Body of pancreas (tissue), 4 donors: ENCODE measurements at regions not wholly inside any gene's neighbourhood (a gene's known extent, or its start where the extent isn't known, plus 50 kb on each side); places are given as distances from the start of the nearest gene placed in this dataset.

ENCODE experiments used
- POLR2A ChIP-seq, 3 donors: fragments of 450-650 bp; IDR thresholded peaks; one replicate each; pipeline ENCODE4 v1.6.1; 2016; ENCODE audit warnings: antibody characterized with exemption in 3 of 3, mild to moderate bottlenecking in 2 of 3
- TF ChIP-seq, protein P1 (sequence below), 7 experiments: fragments of 450-650 bp in 4 of 7; fragments of 200-600 bp in 3 of 7; sonication (generic) in 3 of 7; IDR thresholded peaks; one replicate each; pipeline ENCODE4 v1.5.1; 2016 to 2019; ENCODE audit warnings: antibody characterized with exemption in 7 of 7

DNA sequence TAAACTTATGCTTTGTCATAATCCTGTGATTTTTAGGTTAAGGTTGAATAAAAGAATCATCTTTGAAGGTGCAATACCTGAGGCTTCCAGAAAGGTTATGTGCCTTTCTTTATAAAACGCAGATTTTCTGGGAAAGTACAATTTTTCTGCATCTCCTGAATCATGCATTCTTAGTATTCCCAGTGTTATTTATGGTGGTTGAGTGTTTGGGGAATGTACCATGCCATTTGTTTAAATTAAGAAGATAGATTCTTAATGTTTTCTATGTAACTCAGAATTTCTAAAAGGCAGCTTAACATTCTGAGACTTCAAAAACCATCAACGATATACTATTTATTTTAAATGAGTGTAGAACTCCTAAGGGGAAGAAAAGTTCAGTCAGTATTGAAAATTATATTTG lies 108.1 kb upstream of the FBN2 start:
- TF ChIP-seq, protein P1, sequence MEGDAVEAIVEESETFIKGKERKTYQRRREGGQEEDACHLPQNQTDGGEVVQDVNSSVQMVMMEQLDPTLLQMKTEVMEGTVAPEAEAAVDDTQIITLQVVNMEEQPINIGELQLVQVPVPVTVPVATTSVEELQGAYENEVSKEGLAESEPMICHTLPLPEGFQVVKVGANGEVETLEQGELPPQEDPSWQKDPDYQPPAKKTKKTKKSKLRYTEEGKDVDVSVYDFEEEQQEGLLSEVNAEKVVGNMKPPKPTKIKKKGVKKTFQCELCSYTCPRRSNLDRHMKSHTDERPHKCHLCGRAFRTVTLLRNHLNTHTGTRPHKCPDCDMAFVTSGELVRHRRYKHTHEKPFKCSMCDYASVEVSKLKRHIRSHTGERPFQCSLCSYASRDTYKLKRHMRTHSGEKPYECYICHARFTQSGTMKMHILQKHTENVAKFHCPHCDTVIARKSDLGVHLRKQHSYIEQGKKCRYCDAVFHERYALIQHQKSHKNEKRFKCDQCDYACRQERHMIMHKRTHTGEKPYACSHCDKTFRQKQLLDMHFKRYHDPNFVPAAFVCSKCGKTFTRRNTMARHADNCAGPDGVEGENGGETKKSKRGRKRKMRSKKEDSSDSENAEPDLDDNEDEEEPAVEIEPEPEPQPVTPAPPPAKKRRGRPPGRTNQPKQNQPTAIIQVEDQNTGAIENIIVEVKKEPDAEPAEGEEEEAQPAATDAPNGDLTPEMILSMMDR (IDR thresholded peaks at IDR 0.05): no peak
- TF ChIP-seq POLR2A (IDR thresholded peaks at IDR 0.05): no peak
